ENCODE measurements at regions not wholly inside any gene's neighbourhood (a gene's known extent, or its start where the extent isn't known, plus 50 kb on each side); places are given as distances from the start of the nearest gene placed in this dataset.
"Not testable (repeated sequence)": the region's sequence is repeated elsewhere in the genome, so short reads cannot be mapped to it uniquely, and the experiment has no call there.

DNA sequence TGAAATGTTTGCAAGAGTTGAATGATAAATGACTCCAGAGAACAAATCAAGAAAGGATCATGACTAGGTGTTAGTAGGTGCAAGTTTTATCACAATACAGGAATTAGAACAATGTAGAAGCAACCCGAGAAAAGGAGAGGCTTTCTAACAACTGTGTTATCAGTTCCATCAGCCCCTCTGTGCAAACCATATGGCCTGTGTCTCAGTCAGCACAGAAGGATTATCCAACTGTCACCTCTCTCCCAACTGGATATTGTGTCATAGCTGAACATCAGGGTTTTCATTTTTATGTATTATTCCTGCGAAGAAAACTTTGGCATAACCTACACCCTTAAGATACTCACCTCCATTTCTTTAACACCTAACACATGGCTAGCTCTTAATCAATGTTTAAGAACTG, 321.6 kb upstream of the RND3 start:
- Histone ChIP-seq H3K4me2 (ENCODE audit: low read length) (no peak overlapping the region), H3K27ac (no peak overlapping the region), H3K27me3 (ENCODE audit: control insufficient read depth, insufficient read depth, low read length) (no peaks in the 10 kb centered on the region), H3K4me1 (no peaks in the 10 kb centered on the region), H3K9me3 (ENCODE audit: control insufficient read depth, low read length) (no peaks in the 10 kb centered on the region), H2AFZ (no peak overlapping the region), H3K36me3 (ENCODE audit: control insufficient read depth, insufficient read depth, low read length) (no peaks in the 10 kb centered on the region), H3K4me3 (ENCODE audit: low read depth, low read length) (no peak overlapping the region), H3K9ac (no peak overlapping the region), H3K79me2 (no peaks in the 10 kb centered on the region)
- TF ChIP-seq, protein P1, sequence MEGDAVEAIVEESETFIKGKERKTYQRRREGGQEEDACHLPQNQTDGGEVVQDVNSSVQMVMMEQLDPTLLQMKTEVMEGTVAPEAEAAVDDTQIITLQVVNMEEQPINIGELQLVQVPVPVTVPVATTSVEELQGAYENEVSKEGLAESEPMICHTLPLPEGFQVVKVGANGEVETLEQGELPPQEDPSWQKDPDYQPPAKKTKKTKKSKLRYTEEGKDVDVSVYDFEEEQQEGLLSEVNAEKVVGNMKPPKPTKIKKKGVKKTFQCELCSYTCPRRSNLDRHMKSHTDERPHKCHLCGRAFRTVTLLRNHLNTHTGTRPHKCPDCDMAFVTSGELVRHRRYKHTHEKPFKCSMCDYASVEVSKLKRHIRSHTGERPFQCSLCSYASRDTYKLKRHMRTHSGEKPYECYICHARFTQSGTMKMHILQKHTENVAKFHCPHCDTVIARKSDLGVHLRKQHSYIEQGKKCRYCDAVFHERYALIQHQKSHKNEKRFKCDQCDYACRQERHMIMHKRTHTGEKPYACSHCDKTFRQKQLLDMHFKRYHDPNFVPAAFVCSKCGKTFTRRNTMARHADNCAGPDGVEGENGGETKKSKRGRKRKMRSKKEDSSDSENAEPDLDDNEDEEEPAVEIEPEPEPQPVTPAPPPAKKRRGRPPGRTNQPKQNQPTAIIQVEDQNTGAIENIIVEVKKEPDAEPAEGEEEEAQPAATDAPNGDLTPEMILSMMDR (IDR thresholded peaks at IDR 0.05), result no peak

DNA sequence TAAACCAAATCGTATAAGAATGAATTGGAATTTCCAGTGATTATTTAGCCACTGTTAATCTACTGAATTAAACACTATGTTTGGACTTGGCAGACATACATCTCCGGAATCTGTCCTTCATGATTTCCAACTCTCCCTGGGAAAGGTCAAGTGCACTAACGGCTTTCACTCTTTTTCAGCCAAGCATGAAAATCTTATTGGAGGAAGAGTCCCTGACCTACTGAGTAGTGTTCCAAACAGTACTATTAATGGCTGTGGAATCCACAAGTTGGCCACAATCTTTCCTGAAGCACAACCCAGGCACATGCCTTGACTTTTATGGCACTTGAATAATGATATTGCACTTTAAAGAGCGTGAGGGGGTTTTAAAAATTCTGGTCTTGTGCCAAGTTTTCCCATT, 318.9 kb upstream of the RND3 start:
- Histone ChIP-seq H3K4me1 (no peaks in the 10 kb centered on the region), H2AFZ (no peak overlapping the region), H3K9me3 (ENCODE audit: control insufficient read depth, low read length) (no peaks in the 10 kb centered on the region), H3K9ac (no peak overlapping the region), H3K4me3 (ENCODE audit: low read depth, low read length) (no peak overlapping the region), H3K27ac (no peak overlapping the region), H3K27me3 (ENCODE audit: control insufficient read depth, insufficient read depth, low read length) (no peaks in the 10 kb centered on the region), H3K79me2 (no peaks in the 10 kb centered on the region), H3K36me3 (ENCODE audit: control insufficient read depth, insufficient read depth, low read length) (no peaks in the 10 kb centered on the region), H3K4me2 (ENCODE audit: low read length) (no peak overlapping the region)
- TF ChIP-seq, protein P1 (IDR thresholded peaks at IDR 0.05), result no peak

DNA sequence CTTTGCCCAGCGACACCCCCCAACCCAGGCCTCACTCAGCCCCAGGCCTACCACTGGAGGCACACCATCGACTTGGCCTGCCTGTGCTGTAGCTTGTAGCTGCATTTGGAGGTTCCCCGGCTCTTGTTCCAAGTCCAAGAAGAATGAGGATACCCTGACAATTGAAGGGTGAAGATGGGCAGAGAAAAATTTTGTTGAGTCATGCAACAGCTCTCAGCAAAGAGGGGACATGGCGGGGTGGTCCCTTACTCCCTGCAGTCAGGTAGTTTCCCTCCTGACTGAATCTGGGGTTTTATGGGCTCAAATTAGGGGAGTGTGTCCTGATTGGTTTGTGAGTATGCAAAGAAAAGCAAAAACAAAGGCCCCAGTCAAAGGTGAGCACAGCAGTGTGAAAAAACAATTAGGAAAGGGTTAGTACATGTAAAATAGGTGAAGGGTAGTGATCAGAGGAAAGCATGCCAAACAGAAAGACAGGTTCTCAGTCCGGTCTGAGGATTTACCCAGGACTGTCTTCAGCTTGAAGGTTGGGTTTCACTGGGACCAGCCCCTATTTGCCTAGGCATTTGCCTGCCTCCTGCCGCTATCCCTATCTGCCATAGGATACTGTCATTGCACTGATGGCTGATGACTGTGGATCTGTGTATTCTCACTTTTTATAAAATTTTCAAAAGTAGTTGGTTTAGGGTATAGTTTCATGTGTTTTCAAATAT, 316.4 kb upstream of the RND3 start:
- no peaks in the 10 kb centered on the region for H3K4me1 ChIP-seq
- no peaks in the 10 kb centered on the region for H3K9me3 ChIP-seq (ENCODE audit: control insufficient read depth, low read length)
- H3K4me2 ChIP-seq (ENCODE audit: low read length), result no peak overlapping the region
- TF ChIP-seq, protein P1 (IDR thresholded peaks at IDR 0.05), result no peak
- H2AFZ ChIP-seq, result no peak overlapping the region
- no peak overlapping the region for H3K9ac ChIP-seq
- no peaks in the 10 kb centered on the region for H3K36me3 ChIP-seq (ENCODE audit: control insufficient read depth, insufficient read depth, low read length)
- H3K79me2 ChIP-seq, result no peaks in the 10 kb centered on the region
- no peak overlapping the region for H3K4me3 ChIP-seq (ENCODE audit: low read depth, low read length)
- H3K27me3 ChIP-seq (ENCODE audit: control insufficient read depth, insufficient read depth, low read length), result no peaks in the 10 kb centered on the region
- no peak overlapping the region for H3K27ac ChIP-seq

DNA sequence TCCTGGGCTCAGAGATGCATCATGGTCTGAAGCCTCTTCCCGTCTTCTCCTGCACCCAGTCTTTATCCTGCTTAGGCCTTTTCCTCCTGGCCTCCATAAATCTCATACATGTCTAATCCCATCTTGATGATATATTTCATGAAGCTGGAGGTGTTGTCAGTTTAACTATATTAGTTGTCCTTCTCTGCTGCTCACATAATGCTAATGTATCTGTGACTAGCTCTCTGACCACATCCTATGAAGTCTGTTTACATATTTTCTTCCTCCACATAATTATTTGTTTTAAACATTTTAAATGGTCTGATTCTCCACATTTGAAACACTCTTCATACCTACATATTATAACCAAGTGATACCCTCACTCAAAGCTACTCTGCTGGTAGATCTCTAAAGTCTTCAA, 315.2 kb upstream of the RND3 start:
- Histone ChIP-seq H3K36me3 (ENCODE audit: control insufficient read depth, insufficient read depth, low read length) (no peaks in the 10 kb centered on the region), H2AFZ (no peak overlapping the region), H3K4me3 (ENCODE audit: low read depth, low read length) (no peak overlapping the region), H3K9me3 (ENCODE audit: control insufficient read depth, low read length) (no peaks in the 10 kb centered on the region), H3K27ac (no peak overlapping the region), H3K79me2 (no peaks in the 10 kb centered on the region), H3K9ac (no peak overlapping the region), H3K4me2 (ENCODE audit: low read length) (no peak overlapping the region), H3K4me1 (no peaks in the 10 kb centered on the region), H3K27me3 (ENCODE audit: control insufficient read depth, insufficient read depth, low read length) (no peaks in the 10 kb centered on the region)
- TF ChIP-seq, protein P1 (IDR thresholded peaks at IDR 0.05), result no peak

DNA sequence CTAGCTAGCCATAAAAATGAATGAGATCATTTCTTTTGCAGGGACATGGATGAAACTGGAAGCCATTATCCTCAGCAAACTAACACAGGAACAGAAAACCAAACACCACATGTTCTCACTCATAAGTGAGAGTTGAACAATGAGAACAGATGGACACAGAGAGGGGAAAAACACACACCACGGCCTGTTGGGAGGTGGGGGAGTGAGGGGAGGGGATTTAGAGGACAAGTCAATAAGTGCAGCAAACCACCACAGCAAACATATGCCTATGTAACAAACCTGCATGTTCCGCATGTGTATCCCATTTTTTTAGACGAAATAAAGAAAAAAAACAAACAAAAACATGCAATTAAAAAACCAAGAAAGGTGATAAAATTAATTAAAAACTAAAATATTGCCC, 308.8 kb upstream of the RND3 start:
- H3K4me1 ChIP-seq; H3K27me3 ChIP-seq (ENCODE audit: control insufficient read depth, insufficient read depth, low read length); H3K4me3 ChIP-seq (ENCODE audit: low read depth, low read length); H3K79me2 ChIP-seq; H3K27ac ChIP-seq; H2AFZ ChIP-seq; H3K36me3 ChIP-seq (ENCODE audit: control insufficient read depth, insufficient read depth, low read length); H3K9ac ChIP-seq; H3K9me3 ChIP-seq (ENCODE audit: control insufficient read depth, low read length); H3K4me2 ChIP-seq (ENCODE audit: low read length): not testable (repeated sequence)
